ENCODE measurements at regions not wholly inside any gene's neighbourhood (a gene's known extent, or its start where the extent isn't known, plus 50 kb on each side); places are given as distances from the start of the nearest gene placed in this dataset.

DNA sequence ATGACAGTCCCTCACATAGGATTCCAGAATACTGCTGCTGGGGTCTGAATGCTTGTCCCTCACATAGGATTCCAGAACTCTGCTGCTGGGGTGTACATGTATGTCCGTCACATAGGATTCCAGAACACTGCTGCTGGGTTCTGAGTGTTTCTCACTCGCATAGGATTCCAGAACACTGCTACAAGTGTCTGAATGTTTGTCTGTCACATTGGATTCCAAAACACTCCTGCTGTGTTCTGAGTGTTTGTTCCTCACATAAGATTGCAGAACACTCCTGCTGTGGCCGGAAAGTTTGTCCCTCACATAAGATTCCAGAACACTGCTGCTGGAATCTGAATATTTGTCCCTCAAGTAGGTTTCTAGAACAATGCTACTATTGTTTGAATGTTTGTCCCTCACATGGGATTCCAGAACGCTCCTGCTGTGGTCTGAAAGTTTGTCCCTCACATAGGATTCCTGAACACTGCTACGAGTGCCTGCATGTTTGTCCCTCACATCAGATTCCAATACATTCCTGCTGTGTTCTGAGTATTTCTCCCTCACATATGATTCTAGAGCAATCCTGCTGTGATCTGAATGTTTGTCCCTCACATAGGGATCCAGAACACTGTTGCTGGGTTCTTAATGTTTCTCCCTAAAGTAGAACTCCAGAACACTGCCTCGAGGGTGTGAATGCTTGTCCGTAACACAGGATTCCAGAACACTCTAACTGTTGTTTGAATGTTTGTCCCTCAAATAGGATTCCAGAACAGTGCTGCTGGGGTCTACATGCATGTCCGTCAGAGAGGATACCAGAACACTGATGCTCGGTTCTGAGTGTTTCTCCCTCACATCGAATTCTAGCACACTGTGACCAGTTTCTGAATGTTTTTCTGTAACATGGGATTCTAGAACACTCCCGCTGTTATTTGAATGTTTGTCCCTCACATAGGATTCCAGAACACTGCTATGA, 200.4 kb downstream of the FOXD4L6 start:
- Histone ChIP-seq H3K36me3 (replicated peaks in 1 of 2; ENCODE audit: control insufficient read depth in 1 of 2, insufficient read depth in 2 of 2, low read length in 1 of 2) (no peaks in the 10 kb centered on the region), H3K4me1 (ENCODE audit: control insufficient read depth in 1 of 2, insufficient read depth in 2 of 2, low read depth in 1 of 2, low read length in 1 of 2) (no peaks in the 10 kb centered on the region), H3K27me3 (ENCODE audit: insufficient read depth) (no peaks in the 10 kb centered on the region), H4K20me1 (ENCODE audit: insufficient read depth) (no peaks in the 10 kb centered on the region), H3K9ac (no peak overlapping the region), H3K4me2 (no peak overlapping the region), H3K4me3 (ENCODE audit: low read depth in 2 of 2, low read length in 1 of 2) (no peak overlapping the region; a peak in 1 of 4 replicates), H3K27ac (ENCODE audit: low read depth in 2 of 2, low read length in 1 of 2) (no peak overlapping the region), H2AFZ (ENCODE audit: low read depth) (no peak overlapping the region), H3K9me2 (no peaks in the 10 kb centered on the region), H3F3A (replicated peaks; ENCODE audit: insufficient read depth) (no peaks in the 10 kb centered on the region), H3K79me2 (ENCODE audit: insufficient read depth) (no peaks in the 10 kb centered on the region), H3K9me3 (no peaks in the 10 kb centered on the region)
- TF ChIP-seq FOXM1 (IDR thresholded peaks at IDR 0.05; ENCODE audit: low read depth), result no peak
- TF ChIP-seq CHD2 (IDR thresholded peaks at IDR 0.05; ENCODE audit: low read length, partially characterized antibody), result no peak
- TF ChIP-seq GATA2 (CRISPR knock-in tag; IDR thresholded peaks at IDR 0.05), result no peak
- TF ChIP-seq FOXJ3 (CRISPR knock-in tag; IDR thresholded peaks at IDR 0.05), result no peak
- no peak for TF ChIP-seq GABPA (IDR thresholded peaks at IDR 0.05; ENCODE audit: low read depth)
- no peak for TF ChIP-seq POLR2AphosphoS5 (IDR thresholded peaks at IDR 0.05; ENCODE audit: low read depth, low read length)
- TF ChIP-seq, protein P1, sequence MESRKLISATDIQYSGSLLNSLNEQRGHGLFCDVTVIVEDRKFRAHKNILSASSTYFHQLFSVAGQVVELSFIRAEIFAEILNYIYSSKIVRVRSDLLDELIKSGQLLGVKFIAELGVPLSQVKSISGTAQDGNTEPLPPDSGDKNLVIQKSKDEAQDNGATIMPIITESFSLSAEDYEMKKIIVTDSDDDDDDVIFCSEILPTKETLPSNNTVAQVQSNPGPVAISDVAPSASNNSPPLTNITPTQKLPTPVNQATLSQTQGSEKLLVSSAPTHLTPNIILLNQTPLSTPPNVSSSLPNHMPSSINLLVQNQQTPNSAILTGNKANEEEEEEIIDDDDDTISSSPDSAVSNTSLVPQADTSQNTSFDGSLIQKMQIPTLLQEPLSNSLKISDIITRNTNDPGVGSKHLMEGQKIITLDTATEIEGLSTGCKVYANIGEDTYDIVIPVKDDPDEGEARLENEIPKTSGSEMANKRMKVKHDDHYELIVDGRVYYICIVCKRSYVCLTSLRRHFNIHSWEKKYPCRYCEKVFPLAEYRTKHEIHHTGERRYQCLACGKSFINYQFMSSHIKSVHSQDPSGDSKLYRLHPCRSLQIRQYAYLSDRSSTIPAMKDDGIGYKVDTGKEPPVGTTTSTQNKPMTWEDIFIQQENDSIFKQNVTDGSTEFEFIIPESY (IDR thresholded peaks at IDR 0.05; ENCODE audit: borderline replicate concordance, low read depth), result no peak
- no peak for TF ChIP-seq RCOR1 (IDR thresholded peaks at IDR 0.05; ENCODE audit: low read length)
- no peak for TF ChIP-seq MXI1 (IDR thresholded peaks at IDR 0.05; ENCODE audit: low read depth, low read length)
- TF ChIP-seq, protein P2, sequence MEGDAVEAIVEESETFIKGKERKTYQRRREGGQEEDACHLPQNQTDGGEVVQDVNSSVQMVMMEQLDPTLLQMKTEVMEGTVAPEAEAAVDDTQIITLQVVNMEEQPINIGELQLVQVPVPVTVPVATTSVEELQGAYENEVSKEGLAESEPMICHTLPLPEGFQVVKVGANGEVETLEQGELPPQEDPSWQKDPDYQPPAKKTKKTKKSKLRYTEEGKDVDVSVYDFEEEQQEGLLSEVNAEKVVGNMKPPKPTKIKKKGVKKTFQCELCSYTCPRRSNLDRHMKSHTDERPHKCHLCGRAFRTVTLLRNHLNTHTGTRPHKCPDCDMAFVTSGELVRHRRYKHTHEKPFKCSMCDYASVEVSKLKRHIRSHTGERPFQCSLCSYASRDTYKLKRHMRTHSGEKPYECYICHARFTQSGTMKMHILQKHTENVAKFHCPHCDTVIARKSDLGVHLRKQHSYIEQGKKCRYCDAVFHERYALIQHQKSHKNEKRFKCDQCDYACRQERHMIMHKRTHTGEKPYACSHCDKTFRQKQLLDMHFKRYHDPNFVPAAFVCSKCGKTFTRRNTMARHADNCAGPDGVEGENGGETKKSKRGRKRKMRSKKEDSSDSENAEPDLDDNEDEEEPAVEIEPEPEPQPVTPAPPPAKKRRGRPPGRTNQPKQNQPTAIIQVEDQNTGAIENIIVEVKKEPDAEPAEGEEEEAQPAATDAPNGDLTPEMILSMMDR (IDR thresholded peaks at IDR 0.05), result no peak
- TF ChIP-seq, protein P3, sequence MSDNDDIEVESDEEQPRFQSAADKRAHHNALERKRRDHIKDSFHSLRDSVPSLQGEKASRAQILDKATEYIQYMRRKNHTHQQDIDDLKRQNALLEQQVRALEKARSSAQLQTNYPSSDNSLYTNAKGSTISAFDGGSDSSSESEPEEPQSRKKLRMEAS (IDR thresholded peaks at IDR 0.05; ENCODE audit: low read depth), result no peak
- TF ChIP-seq TAF1 (IDR thresholded peaks at IDR 0.05; ENCODE audit: borderline replicate concordance, low read depth, low read length), result no peak
- 28% methylated on average over 11 of the region's 11 CpGs for WGBS (ENCODE audit: low lambda C conversion rate)
- no peak for DNase-seq
- ChIA-PET CTCF (no interaction called here), POLR2A (no interaction called here)

DNA sequence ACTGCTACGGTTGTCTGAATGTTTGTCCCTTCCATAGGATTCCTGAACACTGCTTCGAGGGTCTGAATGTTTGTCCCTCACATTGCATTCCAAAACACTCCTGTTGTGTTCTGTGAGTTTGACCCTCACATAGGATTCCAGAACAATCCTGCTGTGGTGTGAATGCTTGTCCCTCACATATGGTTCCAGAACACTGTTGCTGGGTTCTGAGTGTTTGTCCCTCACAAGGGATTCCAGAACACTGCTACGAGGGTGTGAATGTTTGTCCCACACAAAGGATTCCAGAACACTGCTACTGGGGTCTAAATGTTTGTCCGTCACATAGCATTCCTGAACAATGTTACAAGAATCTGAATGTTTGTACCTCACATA, 201.2 kb downstream of the FOXD4L6 start:
- Histone ChIP-seq H2AFZ (ENCODE audit: low read depth) (no peak overlapping the region), H3K27ac (ENCODE audit: low read depth in 2 of 2, low read length in 1 of 2) (no peak overlapping the region), H3F3A (replicated peaks; ENCODE audit: insufficient read depth) (no peaks in the 10 kb centered on the region), H3K4me1 (ENCODE audit: control insufficient read depth in 1 of 2, insufficient read depth in 2 of 2, low read depth in 1 of 2, low read length in 1 of 2) (no peaks in the 10 kb centered on the region), H3K79me2 (ENCODE audit: insufficient read depth) (no peaks in the 10 kb centered on the region), H4K20me1 (ENCODE audit: insufficient read depth) (no peaks in the 10 kb centered on the region), H3K36me3 (replicated peaks in 1 of 2; ENCODE audit: control insufficient read depth in 1 of 2, insufficient read depth in 2 of 2, low read length in 1 of 2) (no peaks in the 10 kb centered on the region), H3K4me2 (no peak overlapping the region), H3K27me3 (ENCODE audit: insufficient read depth) (no peaks in the 10 kb centered on the region), H3K9me2 (no peaks in the 10 kb centered on the region), H3K9me3 (no peaks in the 10 kb centered on the region), H3K9ac (no peak overlapping the region), H3K4me3 (ENCODE audit: low read depth in 2 of 2, low read length in 1 of 2) (no peak overlapping the region)
- ChIA-PET CTCF (no interaction called here), POLR2A (no interaction called here)
- WGBS (ENCODE audit: low lambda C conversion rate), result 27% methylated on average over 4 of the region's 4 CpGs
- DNase-seq, result no peak
- no peak for TF ChIP-seq FOXJ3 (CRISPR knock-in tag; IDR thresholded peaks at IDR 0.05)
- TF ChIP-seq, protein P4, sequence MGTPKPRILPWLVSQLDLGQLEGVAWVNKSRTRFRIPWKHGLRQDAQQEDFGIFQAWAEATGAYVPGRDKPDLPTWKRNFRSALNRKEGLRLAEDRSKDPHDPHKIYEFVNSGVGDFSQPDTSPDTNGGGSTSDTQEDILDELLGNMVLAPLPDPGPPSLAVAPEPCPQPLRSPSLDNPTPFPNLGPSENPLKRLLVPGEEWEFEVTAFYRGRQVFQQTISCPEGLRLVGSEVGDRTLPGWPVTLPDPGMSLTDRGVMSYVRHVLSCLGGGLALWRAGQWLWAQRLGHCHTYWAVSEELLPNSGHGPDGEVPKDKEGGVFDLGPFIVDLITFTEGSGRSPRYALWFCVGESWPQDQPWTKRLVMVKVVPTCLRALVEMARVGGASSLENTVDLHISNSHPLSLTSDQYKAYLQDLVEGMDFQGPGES (IDR thresholded peaks at IDR 0.05; ENCODE audit: low read depth, low read length), result no peak
- TF ChIP-seq SMC3 (IDR thresholded peaks at IDR 0.05; ENCODE audit: low read depth, low read length), result no peak
- no peak for TF ChIP-seq EP300 (IDR thresholded peaks at IDR 0.05; ENCODE audit: borderline replicate concordance in 1 of 2, low read depth in 1 of 2, low read length in 1 of 2)
- no peak for TF ChIP-seq RAD21 (IDR thresholded peaks at IDR 0.05; ENCODE audit: low read length)
- TF ChIP-seq POLR2AphosphoS5 (IDR thresholded peaks at IDR 0.05; ENCODE audit: low read depth, low read length), result no peak
- TF ChIP-seq MXI1 (IDR thresholded peaks at IDR 0.05; ENCODE audit: low read depth, low read length), result no peak
- TF ChIP-seq NRF1 (IDR thresholded peaks at IDR 0.05; ENCODE audit: low read depth, low read length), result no peak
- no peak for TF ChIP-seq EZH2phosphoT487 (IDR thresholded peaks at IDR 0.05; ENCODE audit: borderline replicate concordance, low read depth)
- no peak for TF ChIP-seq TCF12 (IDR thresholded peaks at IDR 0.05)
- no peak for TF ChIP-seq YY1 (IDR thresholded peaks at IDR 0.05; ENCODE audit: low read depth)
- TF ChIP-seq TEAD4 (IDR thresholded peaks at IDR 0.05; ENCODE audit: borderline replicate concordance, insufficient read depth), result no peak
- TF ChIP-seq TAF1 (IDR thresholded peaks at IDR 0.05; ENCODE audit: borderline replicate concordance, low read depth, low read length), result no peak
- TF ChIP-seq ELF1 (IDR thresholded peaks at IDR 0.05), result no peak
- TF ChIP-seq RFX5 (IDR thresholded peaks at IDR 0.05; ENCODE audit: low read length), result no peak
